Vagina (tissue), 2 donors: ENCODE measurements at regions not wholly inside any gene's neighbourhood (a gene's known extent, or its start where the extent isn't known, plus 50 kb on each side); places are given as distances from the start of the nearest gene placed in this dataset.

ENCODE experiments used
- POLR2A ChIP-seq, 2 donors: fragments of 450-650 bp; IDR thresholded peaks; one replicate each; pipeline ENCODE4 v1.6.1; 2017; ENCODE audit warnings: antibody characterized with exemption in 2 of 2, mild to moderate bottlenecking in 2 of 2, moderate library complexity in 2 of 2
- TF ChIP-seq, protein P1 (sequence below), 3 experiments: fragments of 450-650 bp in 2 of 3; fragments of 200-600 bp in 1 of 3; sonication (generic) in 1 of 3; IDR thresholded peaks; one replicate each; pipeline ENCODE4 v1.5.1; 2017 to 2019; ENCODE audit warnings: antibody characterized with exemption in 3 of 3, mild to moderate bottlenecking in 2 of 3, moderate library complexity in 2 of 3

DNA sequence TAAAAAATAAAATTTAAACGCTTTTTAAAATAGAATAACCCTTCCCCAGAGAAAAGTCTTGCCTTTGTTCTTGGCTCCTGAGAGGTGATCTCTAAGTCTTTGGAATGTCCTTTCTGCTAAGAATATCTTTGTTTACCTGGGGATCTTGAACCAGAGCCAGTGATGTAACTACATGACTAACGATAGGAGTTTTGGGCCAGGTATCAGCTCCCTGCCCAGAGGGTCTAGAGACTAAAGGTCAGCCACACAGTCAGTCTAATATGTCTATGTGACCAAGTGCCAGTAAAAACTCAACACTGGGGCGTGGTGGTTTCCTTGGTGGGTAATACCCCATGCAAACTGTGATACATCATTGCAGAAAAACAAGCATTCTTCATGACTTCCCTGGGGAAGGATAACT, 1351.9 kb upstream of the C9orf72 start:
- TF ChIP-seq, protein P1, sequence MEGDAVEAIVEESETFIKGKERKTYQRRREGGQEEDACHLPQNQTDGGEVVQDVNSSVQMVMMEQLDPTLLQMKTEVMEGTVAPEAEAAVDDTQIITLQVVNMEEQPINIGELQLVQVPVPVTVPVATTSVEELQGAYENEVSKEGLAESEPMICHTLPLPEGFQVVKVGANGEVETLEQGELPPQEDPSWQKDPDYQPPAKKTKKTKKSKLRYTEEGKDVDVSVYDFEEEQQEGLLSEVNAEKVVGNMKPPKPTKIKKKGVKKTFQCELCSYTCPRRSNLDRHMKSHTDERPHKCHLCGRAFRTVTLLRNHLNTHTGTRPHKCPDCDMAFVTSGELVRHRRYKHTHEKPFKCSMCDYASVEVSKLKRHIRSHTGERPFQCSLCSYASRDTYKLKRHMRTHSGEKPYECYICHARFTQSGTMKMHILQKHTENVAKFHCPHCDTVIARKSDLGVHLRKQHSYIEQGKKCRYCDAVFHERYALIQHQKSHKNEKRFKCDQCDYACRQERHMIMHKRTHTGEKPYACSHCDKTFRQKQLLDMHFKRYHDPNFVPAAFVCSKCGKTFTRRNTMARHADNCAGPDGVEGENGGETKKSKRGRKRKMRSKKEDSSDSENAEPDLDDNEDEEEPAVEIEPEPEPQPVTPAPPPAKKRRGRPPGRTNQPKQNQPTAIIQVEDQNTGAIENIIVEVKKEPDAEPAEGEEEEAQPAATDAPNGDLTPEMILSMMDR (IDR thresholded peaks at IDR 0.05) = no peak
- no peak for TF ChIP-seq POLR2A (IDR thresholded peaks at IDR 0.05)
